Keratinocyte (primary cell): ENCODE measurements at regions not wholly inside any gene's neighbourhood (a gene's known extent, or its start where the extent isn't known, plus 50 kb on each side); places are given as distances from the start of the nearest gene placed in this dataset.

ENCODE experiments used
- EZH2 ChIP-seq: IDR thresholded peaks from one replicate; pipeline ENCODE4 v1.6.1; 2012; ENCODE audit warnings: inconsistent platforms, mild to moderate bottlenecking, low read length, moderate library complexity
- TF ChIP-seq, protein P1 (sequence below), 3 experiments: IDR thresholded peaks in 1 of 3; conservative IDR thresholded peaks in 1 of 3; optimal IDR thresholded peaks in 1 of 3; 2 replicates in 2 of 3; 3 replicates in 1 of 3; pipeline versions ENCODE3 to v1.5.1; 2011; ENCODE audit warnings: low read length in 3 of 3, mild to moderate bottlenecking in 3 of 3, moderate library complexity in 2 of 3, control low read depth in 1 of 3, inconsistent platforms in 1 of 3; ENCODE audit not compliant: insufficient read depth in 2 of 3; ENCODE audit errors: extremely low read depth in 1 of 3

GRCh38 chr7:34373940-34374339, 284.1 kb upstream of the NPSR1 start:
- TF ChIP-seq EZH2, result no peak
- TF ChIP-seq, protein P1, sequence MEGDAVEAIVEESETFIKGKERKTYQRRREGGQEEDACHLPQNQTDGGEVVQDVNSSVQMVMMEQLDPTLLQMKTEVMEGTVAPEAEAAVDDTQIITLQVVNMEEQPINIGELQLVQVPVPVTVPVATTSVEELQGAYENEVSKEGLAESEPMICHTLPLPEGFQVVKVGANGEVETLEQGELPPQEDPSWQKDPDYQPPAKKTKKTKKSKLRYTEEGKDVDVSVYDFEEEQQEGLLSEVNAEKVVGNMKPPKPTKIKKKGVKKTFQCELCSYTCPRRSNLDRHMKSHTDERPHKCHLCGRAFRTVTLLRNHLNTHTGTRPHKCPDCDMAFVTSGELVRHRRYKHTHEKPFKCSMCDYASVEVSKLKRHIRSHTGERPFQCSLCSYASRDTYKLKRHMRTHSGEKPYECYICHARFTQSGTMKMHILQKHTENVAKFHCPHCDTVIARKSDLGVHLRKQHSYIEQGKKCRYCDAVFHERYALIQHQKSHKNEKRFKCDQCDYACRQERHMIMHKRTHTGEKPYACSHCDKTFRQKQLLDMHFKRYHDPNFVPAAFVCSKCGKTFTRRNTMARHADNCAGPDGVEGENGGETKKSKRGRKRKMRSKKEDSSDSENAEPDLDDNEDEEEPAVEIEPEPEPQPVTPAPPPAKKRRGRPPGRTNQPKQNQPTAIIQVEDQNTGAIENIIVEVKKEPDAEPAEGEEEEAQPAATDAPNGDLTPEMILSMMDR (optimal IDR thresholded peaks at IDR 0.05 in 1 of 3, IDR thresholded peaks at IDR 0.05 in 1 of 3, conservative IDR thresholded peaks at IDR 0.05 in 1 of 3; ENCODE audit: extremely low read depth in 1 of 3, insufficient read depth in 2 of 3, low read length in 3 of 3), result no peak
